ENCODE measurements at regions not wholly inside any gene's neighbourhood (a gene's known extent, or its start where the extent isn't known, plus 50 kb on each side); places are given as distances from the start of the nearest gene placed in this dataset.

DNA sequence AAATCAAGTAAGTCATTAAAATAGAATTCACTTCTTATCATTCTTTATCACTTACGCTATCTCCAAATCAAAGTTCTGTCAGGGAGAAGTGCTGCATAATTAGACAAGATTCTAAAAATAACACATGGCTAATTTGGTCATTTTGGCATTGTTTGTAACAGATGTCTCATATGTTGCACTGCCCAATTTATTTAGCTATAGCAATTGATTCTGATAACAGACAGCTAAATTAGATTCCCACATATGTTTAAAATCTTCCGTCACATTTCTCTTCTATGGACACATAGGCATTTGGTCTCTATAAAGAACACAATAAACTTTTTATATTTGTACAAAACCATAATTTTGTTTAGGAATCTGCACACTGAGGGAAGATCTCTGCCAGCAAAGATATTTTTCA, 644.5 kb upstream of the VRK2 start:
- Histone ChIP-seq H3K4me3 (no peak overlapping the region), H3K36me3 (replicated peaks in 1 of 2) (no peaks in the 10 kb centered on the region), H3K9me3 (replicated peaks in 1 of 3) (no peaks in the 10 kb centered on the region), H3K27ac (no peak overlapping the region), H3K4me1 (replicated peaks in 1 of 2) (no peaks in the 10 kb centered on the region), H3K27me3 (no peaks in the 10 kb centered on the region)
- WGBS, 4 donors: 71 to 78% (median 76%) methylated on average over 2 of the region's 2 CpGs
- DNase-seq: no peak
- intact Hi-C loops (cut with DNase I): no loop called here
- TF ChIP-seq CTCF (IDR thresholded peaks at IDR 0.05): no peak

DNA sequence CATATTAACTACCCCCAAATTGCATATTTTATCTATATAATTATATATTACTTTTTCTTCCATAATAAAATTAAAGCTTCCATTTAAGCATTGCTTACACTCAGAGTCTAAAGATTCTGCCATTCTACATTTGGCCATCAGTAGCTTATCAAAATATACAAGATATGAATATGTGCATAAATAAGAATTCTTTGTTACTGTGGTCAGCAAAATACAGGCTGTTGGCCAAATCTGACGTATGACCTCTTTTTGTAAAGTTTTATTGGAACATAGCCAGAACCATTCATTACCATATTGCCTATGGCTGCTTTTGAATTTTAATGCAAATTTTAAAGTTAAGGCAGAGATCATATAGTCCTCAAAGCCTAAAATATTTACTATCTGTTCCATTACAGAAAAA, 643.9 kb upstream of the VRK2 start:
- TF ChIP-seq CTCF (IDR thresholded peaks at IDR 0.05) (no peak), POLR2A (IDR thresholded peaks at IDR 0.05) (no peak)
- Histone ChIP-seq H3K4me3 (no peak overlapping the region), H3K27me3 (no peaks in the 10 kb centered on the region), H3K27ac (no peak overlapping the region), H3K4me1 (replicated peaks in 1 of 2) (no peaks in the 10 kb centered on the region), H3K36me3 (replicated peaks in 1 of 2) (no peaks in the 10 kb centered on the region), H3K9me3 (replicated peaks in 1 of 3) (no peaks in the 10 kb centered on the region)
- WGBS, 4 donors: 28 to 39% (median 34%) methylated on average over 1 of the region's 1 CpG
- intact Hi-C loops (cut with DNase I): no loop called here
- no peak for DNase-seq

- no peak overlapping the region for H3K27ac ChIP-seq
- no peaks in the 10 kb centered on the region for H3K4me1 ChIP-seq (replicated peaks in 1 of 2)
- no peaks in the 10 kb centered on the region for H3K27me3 ChIP-seq
- 25 to 69% (median 55%) methylated on average over 1 of the region's 1 CpG for WGBS, 4 donors
- H3K36me3 ChIP-seq (replicated peaks in 1 of 2): no peaks in the 10 kb centered on the region
- no peaks in the 10 kb centered on the region for H3K9me3 ChIP-seq (replicated peaks in 1 of 3)
- intact Hi-C loops (cut with DNase I): no loop called here
- no peak overlapping the region for H3K4me3 ChIP-seq
- no peak for DNase-seq
- TF ChIP-seq POLR2A (IDR thresholded peaks at IDR 0.05): no peak
- no peak for TF ChIP-seq CTCF (IDR thresholded peaks at IDR 0.05)
Measured at GRCh38 chr2:57407772-57408201, 638.8 kb upstream of the VRK2 start.

- H3K27me3 ChIP-seq: no peaks in the 10 kb centered on the region
- H3K36me3 ChIP-seq (replicated peaks in 1 of 2): no peaks in the 10 kb centered on the region
- no peak overlapping the region for H3K27ac ChIP-seq
- H3K4me1 ChIP-seq (replicated peaks in 1 of 2): no peaks in the 10 kb centered on the region
- H3K4me3 ChIP-seq: no peak overlapping the region
- no peak for DNase-seq
- H3K9me3 ChIP-seq (replicated peaks in 1 of 3): peaks cover 0 to 7% (median 0%) of the 10 kb centered on the region in 3 donors
- WGBS, 4 donors: 82 to 100% (median 83%) methylated on average over 1 of the region's 1 CpG
- intact Hi-C loops (cut with DNase I): no loop called here
- TF ChIP-seq POLR2A (IDR thresholded peaks at IDR 0.05): no peak
- TF ChIP-seq CTCF (IDR thresholded peaks at IDR 0.05): no peak
Measured at GRCh38 chr2:57408587-57408986, 638.0 kb upstream of the VRK2 start.
